Fibroblast of skin of left quadriceps (primary cell): ENCODE measurements at regions not wholly inside any gene's neighbourhood (a gene's known extent, or its start where the extent isn't known, plus 50 kb on each side); places are given as distances from the start of the nearest gene placed in this dataset.
A peak's percentile ranks its signal among the peaks of the same experiment; 100 is the strongest.

ENCODE experiments used
- DNase-seq, 2 experiments: peaks; one replicate each; pipeline ENCODE4 v3.0.0-alpha.2; 2013; ENCODE audit warnings: low read depth in 2 of 2

GRCh38 chr14:62006116-62006731 lies 244.0 kb downstream of the SNAPC1 start:
- DNase-seq, result peak in 1 of 2 experiments; percentile 3

DNA sequence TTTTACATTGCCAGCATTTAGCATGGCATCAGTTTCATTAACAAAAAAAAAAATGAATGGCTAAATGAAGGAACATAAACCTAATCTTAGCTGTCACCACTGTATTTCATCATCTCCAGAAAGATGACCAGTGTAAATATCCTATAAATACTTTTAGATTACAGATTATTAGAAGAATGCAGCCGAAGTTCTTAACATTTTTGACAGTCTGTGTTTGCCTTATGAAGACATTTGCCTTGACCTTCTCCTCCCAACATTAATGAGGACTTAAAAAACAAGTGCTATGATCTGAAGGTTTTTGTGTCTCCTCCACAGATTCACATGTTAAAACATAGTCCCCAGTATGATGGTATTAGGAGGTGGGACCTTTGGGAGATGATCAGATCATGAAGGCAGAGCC lies 253.0 kb downstream of the SNAPC1 start:
- DNase-seq, result no peak

DNA sequence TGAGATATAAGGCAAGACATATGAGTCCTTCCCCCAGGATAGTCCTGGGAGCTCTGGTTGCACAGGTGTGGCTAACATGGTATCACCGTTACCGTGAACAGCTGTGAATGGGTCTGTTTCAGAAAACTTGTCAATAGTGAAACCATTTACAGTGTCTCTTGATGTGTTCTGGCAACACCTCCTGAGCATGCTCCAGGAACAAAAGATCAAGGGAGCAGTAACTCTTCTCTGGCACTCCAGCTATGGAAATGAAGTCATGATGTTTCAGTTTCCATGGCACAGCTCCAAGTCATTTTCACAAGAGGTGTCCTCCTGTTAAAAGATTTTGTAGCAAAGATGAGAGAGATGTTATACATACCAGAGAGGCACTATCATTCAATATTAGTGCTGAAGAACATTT lies 253.7 kb downstream of the SNAPC1 start:
- DNase-seq, result peak in 1 of 2 experiments; percentile 14

- DNase-seq, result no peak
Observed at GRCh38 chr14:62017651-62018230, 255.5 kb downstream of the SNAPC1 start.

DNA sequence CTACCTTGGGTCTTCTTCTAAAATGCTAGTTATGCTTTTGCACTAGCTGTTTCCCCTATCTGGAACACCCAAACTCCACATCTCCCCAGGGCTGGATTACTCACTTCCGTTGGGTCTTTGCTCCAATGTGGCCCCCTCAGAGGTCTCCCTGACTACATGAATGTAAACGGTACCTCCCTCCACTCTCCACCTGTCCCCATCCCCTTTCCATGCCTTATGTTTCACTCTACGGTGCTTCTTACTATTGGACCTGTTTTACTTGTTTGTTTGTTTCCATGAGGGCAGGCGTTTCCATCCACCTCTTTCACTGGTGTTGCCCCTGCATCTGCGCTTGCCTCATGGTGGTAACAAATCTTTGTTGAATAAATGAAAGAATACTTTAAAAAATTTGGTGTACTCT lies 256.4 kb downstream of the SNAPC1 start:
- DNase-seq, result no peak

DNA sequence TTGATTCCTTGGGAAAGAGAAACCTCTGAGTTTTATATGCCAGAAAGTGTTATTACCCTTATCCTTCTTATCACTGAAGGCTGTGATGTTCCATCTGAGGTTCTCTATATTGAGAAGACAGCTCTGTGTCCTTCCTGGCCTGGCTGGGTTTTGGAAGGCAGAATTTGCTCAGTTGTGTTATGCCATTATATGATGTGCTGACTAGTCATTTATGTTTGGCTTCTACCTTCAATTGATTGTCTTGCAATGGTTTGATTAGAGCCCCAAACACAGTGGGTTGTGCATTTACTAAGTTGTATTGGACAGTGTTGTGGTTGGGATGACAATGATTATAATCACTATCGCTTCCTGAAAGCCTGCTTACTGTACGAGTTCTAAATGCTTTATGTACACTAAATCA lies 265.7 kb downstream of the SNAPC1 start:
- DNase-seq, result no peak

DNA sequence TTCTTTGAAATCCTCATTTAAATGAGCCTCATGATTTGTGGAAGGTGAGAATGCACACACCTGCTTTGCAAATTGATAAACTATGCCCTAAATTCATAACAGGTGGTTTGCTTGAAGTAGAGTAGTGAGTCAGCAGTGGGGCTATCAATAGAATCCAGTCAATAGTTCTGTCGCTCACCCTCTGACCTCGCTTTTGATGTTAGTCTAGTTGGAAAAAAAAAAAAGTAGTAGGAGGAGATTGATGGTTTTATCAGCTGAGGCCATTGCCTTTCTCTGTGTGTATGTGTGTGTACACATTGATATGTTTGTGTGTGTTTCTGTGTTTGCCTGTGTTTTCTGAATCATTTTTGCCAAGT lies 267.3 kb downstream of the SNAPC1 start:
- DNase-seq, result no peak

DNA sequence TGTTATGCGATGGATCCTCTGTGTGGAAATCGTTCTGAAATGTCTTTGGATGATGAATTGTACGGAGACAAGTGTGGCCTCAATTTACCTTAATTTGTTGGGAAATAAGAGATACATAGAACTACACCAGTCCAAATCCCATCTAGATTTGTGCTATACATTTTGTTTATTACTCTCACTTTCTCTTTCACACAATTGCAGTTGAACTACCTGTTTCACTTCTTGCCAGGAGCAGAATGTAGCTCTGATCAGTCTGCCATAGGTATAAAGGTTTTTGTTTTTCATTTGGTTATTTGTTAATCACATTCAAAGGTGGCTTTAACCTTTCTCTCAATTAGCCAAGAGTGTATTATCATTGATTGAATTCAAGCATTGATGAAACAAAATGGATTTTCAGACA lies 268.2 kb downstream of the SNAPC1 start:
- no peak for DNase-seq

DNA sequence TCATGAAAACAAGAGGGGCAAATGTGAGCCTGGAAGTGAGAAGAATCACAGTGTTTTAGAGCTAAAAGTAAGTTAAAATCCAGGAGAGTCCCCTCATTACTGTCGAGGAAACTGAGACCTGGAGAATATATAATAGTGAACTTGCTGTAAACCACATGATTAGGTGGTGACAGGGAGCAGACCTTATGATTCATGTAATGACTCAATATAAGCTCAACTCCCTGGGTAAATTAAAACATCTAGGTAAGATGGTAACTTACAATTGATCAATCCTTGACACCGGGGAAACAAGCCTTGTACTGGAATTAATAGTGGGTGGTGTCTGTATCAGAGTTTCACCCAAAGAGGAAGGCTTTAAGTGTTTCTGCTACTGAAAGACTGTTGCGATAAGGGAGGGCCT lies 269.3 kb downstream of the SNAPC1 start:
- no peak for DNase-seq

GRCh38 chr14:62053188-62053587 lies 291.0 kb downstream of the SNAPC1 start:
- DNase-seq, result no peak

DNA sequence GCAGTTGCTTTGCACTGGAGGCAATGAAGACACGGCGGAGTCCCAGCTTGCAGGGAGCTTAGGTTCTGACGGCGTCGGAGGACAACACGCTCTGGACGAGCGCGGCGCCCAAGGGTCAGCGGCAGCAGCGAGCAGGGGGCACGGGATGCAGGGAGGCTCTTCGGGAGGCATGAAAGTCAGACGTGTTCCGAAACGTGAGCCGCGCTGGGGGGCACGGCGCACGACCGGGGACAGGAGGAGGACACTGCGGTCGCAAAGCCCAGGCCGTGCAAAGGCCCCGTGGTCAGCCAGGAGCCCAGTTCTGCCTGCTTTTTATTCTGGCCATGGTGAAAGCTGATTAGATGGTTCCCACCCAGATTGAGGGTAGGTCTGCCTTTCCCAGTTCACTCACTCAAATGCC lies 294.6 kb downstream of the SNAPC1 start:
- DNase-seq, result no peak

DNA sequence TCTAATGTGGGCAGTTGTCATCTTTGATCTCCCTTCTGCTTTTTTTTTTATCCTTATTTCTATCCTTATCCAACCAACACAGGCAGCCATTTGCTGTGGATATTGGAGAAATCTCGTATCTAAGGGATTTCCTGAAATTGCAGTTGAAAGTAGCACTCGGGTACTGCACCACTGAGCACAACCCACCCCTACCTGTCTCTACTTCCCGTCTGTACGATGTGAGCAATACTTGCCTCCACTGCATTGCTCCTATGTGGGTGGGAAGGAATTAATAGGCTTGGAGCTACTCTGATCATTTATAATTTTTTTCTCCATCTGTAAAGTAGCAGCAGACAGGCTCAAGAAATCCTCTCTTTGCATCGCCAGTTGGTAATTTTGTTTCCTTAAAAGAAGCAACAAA lies 300.4 kb downstream of the SNAPC1 start:
- DNase-seq, result no peak

DNA sequence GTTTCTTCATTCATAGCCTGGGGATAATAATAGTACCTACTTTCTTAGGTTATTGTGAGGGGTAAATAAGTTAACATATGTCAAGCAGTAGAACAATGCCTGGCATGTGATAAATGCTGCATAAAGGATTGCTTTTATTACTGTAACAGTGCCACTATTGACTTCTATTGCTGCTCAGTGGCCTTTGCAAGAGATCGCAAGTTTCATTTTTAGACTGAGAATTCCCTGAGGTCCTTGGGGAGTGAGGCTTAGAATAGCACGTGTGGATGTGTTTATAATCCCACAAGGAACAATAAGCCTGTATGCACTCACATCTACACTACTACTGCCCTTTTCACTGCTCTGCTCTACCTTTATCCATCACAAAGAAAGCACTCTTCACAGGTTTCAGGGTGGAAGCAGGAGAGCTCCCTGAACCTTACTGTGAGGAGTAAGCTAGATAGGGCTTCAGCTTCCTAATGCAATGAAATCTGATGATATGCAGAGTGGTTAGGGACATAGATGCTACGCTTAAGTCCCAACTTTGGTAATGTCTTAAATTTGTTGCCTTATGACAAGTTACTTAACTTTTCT lies 302.6 kb downstream of the SNAPC1 start:
- DNase-seq, result no peak

DNA sequence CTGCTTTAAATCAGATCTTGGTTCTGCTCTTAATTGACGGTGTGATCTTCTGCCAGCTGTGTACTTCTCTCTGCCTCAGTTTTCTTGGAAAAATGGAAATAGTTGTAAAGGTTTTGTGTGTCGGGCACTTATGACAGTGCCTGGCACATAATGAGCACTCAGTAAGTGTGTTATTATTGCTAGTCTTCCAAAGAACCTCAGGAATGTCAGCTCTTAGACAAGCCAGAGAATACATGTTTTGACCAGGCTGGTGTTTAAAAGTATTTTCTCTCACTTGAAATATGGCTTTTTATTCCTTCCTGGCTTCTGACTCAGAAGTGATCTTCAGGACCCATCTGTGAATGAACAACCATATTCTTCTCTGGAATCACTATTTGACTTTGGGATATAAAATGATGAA lies 304.1 kb downstream of the SNAPC1 start:
- DNase-seq, result no peak

GRCh38 chr14:62071039-62071438 lies 308.8 kb downstream of the SNAPC1 start:
- no peak for DNase-seq

GRCh38 chr14:62076368-62076767 lies 314.1 kb downstream of the SNAPC1 start:
- DNase-seq, result no peak

GRCh38 chr14:62076825-62077605 lies 314.8 kb downstream of the SNAPC1 start:
- no peak for DNase-seq

- no peak for DNase-seq
Observed at GRCh38 chr14:62077676-62078261, 315.5 kb downstream of the SNAPC1 start.

DNA sequence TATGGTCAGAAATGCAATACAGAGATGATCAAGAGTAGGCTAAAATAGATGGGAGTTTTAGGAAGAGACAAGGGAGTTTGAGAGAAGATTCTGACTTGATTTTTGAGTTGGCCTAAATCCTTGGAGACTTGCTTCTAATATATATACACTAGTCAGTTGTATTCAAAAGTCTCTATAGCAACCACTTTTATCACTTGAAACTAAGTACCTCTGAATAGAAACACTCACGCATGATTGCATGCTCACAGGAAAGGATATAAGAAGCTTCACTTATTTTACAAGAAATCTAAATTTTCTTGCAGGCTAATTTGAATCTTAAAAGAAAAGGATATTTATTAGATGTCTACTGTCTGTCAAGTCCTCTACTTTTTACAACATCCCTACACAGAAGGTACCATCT lies 316.8 kb downstream of the SNAPC1 start:
- DNase-seq, result no peak

- DNase-seq, result no peak
Observed at GRCh38 chr14:62081012-62081612, 318.9 kb downstream of the SNAPC1 start.

DNA sequence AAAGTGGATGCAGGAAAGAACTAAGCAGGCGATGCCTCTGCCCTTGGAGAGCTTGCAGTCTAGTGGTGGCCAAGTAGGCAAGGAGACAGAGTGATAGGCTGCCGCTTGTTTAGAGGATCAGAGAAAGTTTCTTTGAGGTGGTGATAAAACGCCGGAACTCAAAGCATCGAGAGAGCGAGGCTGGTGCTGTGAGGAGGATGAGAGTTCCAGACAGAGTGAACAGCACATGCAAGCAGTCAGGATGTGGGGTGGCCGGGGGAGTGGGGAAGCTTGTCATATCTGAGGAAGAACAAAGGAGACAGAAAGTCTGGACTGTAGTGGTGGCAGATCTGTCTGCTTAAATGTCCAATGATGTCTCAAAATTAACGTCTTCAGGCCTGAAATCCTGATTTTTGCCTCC lies 319.7 kb downstream of the SNAPC1 start:
- DNase-seq, result no peak

DNA sequence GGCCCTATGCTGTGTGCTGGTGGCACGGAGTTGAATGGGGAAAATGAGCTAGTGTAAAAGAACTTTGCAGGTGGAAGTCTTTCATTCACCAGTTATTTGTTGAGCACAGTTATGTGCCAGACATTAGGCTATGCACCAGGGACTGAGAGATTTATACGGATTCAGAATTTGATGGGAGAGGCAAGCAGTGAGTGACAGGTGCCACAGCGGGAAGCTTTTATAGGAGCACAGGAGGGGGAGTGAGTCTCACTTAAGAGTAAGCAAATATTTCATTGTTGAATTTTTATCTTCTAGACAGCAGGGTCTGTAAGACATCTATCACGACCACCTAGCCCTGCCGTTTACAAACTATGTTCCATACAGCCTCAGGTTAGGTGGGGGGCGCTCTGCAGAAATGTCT lies 320.6 kb downstream of the SNAPC1 start:
- no peak for DNase-seq
